Liver (tissue), 3 donors: ENCODE measurements at regions not wholly inside any gene's neighbourhood (a gene's known extent, or its start where the extent isn't known, plus 50 kb on each side); places are given as distances from the start of the nearest gene placed in this dataset.

Source experiments
- ATF3 ChIP-seq: IDR thresholded peaks from 2 replicates; pipeline ENCODE4 v1.6.1; 2016; ENCODE audit warnings: antibody characterized with exemption
- CTCF ChIP-seq: fragments of 150-350 bp; IDR thresholded peaks from 2 replicates; pipeline ENCODE4 v1.5.1; 2017; ENCODE audit warnings: improper control_type of control experiment, low read depth, low read length; ENCODE audit not compliant: missing input control
- GABPA ChIP-seq, 2 donors: IDR thresholded peaks in 1 of 2; conservative IDR thresholded peaks in 1 of 2; 2 replicates each; pipeline ENCODE4 v1.6.1; 2016; ENCODE audit warnings: antibody characterized with exemption in 2 of 2, mild to moderate bottlenecking in 1 of 2, moderate library complexity in 1 of 2
- MAX ChIP-seq: IDR thresholded peaks from 2 replicates; pipeline ENCODE4 v1.6.1; 2016; ENCODE audit warnings: antibody characterized with exemption
- RAD21 ChIP-seq, 2 donors: IDR thresholded peaks; 2 replicates each; pipeline ENCODE4 v1.6.1; 2016; ENCODE audit warnings: antibody characterized with exemption in 2 of 2, mild to moderate bottlenecking in 2 of 2
- REST ChIP-seq: IDR thresholded peaks from 2 replicates; pipeline ENCODE4 v1.6.1; 2016; ENCODE audit warnings: antibody characterized with exemption, mild to moderate bottlenecking
- RXRA ChIP-seq, 2 donors: IDR thresholded peaks; 2 replicates each; pipeline ENCODE4 v1.6.1; 2017 to 2018; ENCODE audit warnings: antibody characterized with exemption in 2 of 2, mild to moderate bottlenecking in 1 of 2
- SP1 ChIP-seq: IDR thresholded peaks from 2 replicates; pipeline ENCODE4 v1.6.1; 2018; ENCODE audit warnings: antibody characterized with exemption, mild to moderate bottlenecking
- TAF1 ChIP-seq: conservative IDR thresholded peaks from 2 replicates; pipeline ENCODE4 v1.6.1; 2016; ENCODE audit warnings: antibody characterized with exemption, mild to moderate bottlenecking
- YY1 ChIP-seq: IDR thresholded peaks from 2 replicates; pipeline ENCODE4 v1.6.1; 2016; ENCODE audit warnings: antibody characterized with exemption, mild to moderate bottlenecking
- ZBTB33 ChIP-seq: IDR thresholded peaks from 2 replicates; pipeline ENCODE4 v1.6.1; 2016; ENCODE audit warnings: antibody characterized with exemption
- donor health status: healthy.
- donor health status: healthy.

GRCh38 chr7:23915236-23915635, 205.2 kb downstream of the STK31 start:
- TF ChIP-seq CTCF (no peak), YY1 (no peak), SP1 (no peak), MAX (no peak), REST (no peak), ATF3 (no peak), ZBTB33 (no peak), TAF1 (no peak), RAD21 (IDR thresholded peaks at IDR 0.05) (no peak), RXRA (IDR thresholded peaks at IDR 0.05) (no peak), GABPA (IDR thresholded peaks at IDR 0.05 in 1 of 2, conservative IDR thresholded peaks at IDR 0.05 in 1 of 2) (no peak)
